ENCODE measurements at regions not wholly inside any gene's neighbourhood (a gene's known extent, or its start where the extent isn't known, plus 50 kb on each side); places are given as distances from the start of the nearest gene placed in this dataset.

DNA sequence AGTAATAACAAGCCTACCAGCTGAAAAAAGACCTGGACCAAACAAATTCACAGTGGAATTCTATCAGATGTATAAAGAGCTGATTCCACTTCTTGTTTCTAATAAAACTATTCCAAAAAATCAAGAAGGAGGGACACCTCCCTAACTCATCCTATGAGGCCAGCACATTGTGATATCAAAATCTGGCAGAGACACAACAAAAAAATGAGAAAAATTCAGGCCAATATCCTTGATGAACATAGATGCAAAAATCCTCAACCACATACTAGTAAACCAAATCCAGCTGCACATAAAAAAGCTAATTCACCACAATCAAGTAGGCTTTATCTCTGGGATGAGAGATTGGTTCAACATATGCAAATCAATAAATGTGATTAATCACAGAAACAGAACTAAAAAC is 147.9 kb upstream of the NEIL3 start:
- TF ChIP-seq, protein P1, sequence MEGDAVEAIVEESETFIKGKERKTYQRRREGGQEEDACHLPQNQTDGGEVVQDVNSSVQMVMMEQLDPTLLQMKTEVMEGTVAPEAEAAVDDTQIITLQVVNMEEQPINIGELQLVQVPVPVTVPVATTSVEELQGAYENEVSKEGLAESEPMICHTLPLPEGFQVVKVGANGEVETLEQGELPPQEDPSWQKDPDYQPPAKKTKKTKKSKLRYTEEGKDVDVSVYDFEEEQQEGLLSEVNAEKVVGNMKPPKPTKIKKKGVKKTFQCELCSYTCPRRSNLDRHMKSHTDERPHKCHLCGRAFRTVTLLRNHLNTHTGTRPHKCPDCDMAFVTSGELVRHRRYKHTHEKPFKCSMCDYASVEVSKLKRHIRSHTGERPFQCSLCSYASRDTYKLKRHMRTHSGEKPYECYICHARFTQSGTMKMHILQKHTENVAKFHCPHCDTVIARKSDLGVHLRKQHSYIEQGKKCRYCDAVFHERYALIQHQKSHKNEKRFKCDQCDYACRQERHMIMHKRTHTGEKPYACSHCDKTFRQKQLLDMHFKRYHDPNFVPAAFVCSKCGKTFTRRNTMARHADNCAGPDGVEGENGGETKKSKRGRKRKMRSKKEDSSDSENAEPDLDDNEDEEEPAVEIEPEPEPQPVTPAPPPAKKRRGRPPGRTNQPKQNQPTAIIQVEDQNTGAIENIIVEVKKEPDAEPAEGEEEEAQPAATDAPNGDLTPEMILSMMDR (IDR thresholded peaks at IDR 0.05), result no peak
- TF ChIP-seq POLR2A (IDR thresholded peaks at IDR 0.05), result no peak
- Histone ChIP-seq H3K36me3 (no peaks in the 10 kb centered on the region), H3K27ac (no peak overlapping the region), H3K27me3 (no peaks in the 10 kb centered on the region), H3K4me1 (no peaks in the 10 kb centered on the region), H3K9me3 (no peaks in the 10 kb centered on the region), H3K4me3 (no peak overlapping the region)
- ATAC-seq (no peak), DNase-seq (no peak)
- intact Hi-C loops (cut with DNase I), result no loop called here

GRCh38 chr4:177163532-177163931 is 146.1 kb upstream of the NEIL3 start:
- Histone ChIP-seq H3K36me3 (no peaks in the 10 kb centered on the region), H3K27ac (no peak overlapping the region), H3K27me3 (no peaks in the 10 kb centered on the region), H3K4me3 (no peak overlapping the region), H3K4me1 (no peaks in the 10 kb centered on the region), H3K9me3 (peaks cover 0 to under 1% (median 0%) of the 10 kb centered on the region in 12 donors)
- TF ChIP-seq, protein P1 (IDR thresholded peaks at IDR 0.05), result no peak
- TF ChIP-seq POLR2A (IDR thresholded peaks at IDR 0.05), result no peak
- whole genome bisulfite sequencing, 4 donors, result 84 to 92% (median 87%) methylated on average over 4 of the region's 4 CpGs
- intact Hi-C loops (cut with DNase I), result no loop called here
- no peak for DNase-seq
- ATAC-seq, result no peak

- DNase-seq (no peak), ATAC-seq (no peak)
- 76 to 81% (median 80%) methylated on average over 5 of the region's 5 CpGs for WGBS, 4 donors
- Histone ChIP-seq H3K36me3 (no peaks in the 10 kb centered on the region), H3K4me1 (no peaks in the 10 kb centered on the region), H3K27ac (no peak overlapping the region), H3K9me3 (peaks cover 0 to 18% (median 5%) of the 10 kb centered on the region in 12 donors), H3K4me3 (no peak overlapping the region), H3K27me3 (no peaks in the 10 kb centered on the region)
- TF ChIP-seq, protein P1 (IDR thresholded peaks at IDR 0.05), result no peak
- no peak for TF ChIP-seq POLR2A (IDR thresholded peaks at IDR 0.05)
- intact Hi-C loops (cut with DNase I), result no loop called here
Observed at GRCh38 chr4:177171588-177171987, 138.1 kb upstream of the NEIL3 start.

- no peak overlapping the region for H3K27ac ChIP-seq
- no peaks in the 10 kb centered on the region for H3K36me3 ChIP-seq
- DNase-seq (no peak), ATAC-seq (no peak)
- H3K4me1 ChIP-seq, result peaks cover 0 to 5% (median 0%) of the 10 kb centered on the region in 12 donors
- H3K27me3 ChIP-seq, result no peaks in the 10 kb centered on the region
- H3K4me3 ChIP-seq, result no peak overlapping the region
- H3K9me3 ChIP-seq, result peaks cover 0 to 12% (median 5%) of the 10 kb centered on the region in 12 donors
- intact Hi-C loops (cut with DNase I), result no loop called here
- no peak for TF ChIP-seq POLR2A (IDR thresholded peaks at IDR 0.05)
- TF ChIP-seq, protein P1 (IDR thresholded peaks at IDR 0.05), result no peak
- 89 to 92% (median 89%) methylated on average over 3 of the region's 3 CpGs for WGBS, 4 donors
Observed at GRCh38 chr4:177175473-177175872, 134.2 kb upstream of the NEIL3 start.

Measured in heart left ventricle (tissue), 16 donors.